Calu3 (cell line): ENCODE measurements at regions not wholly inside any gene's neighbourhood (a gene's known extent, or its start where the extent isn't known, plus 50 kb on each side); places are given as distances from the start of the nearest gene placed in this dataset.
"Not testable (repeated sequence)": the region's sequence is repeated elsewhere in the genome, so short reads cannot be mapped to it uniquely, and the experiment has no call there.

Experiments used
- BruUV-seq: library from RNA; stranded (reverse); fragments of 400-500 nt; replicated peaks from 2 replicates; lab custom pipeline; 2021; lab: Mats Ljungman, UMichigan
- CTCF ChIA-PET: fragments of 300-600 bp; sonication (Branson Sonifier 250); formaldehyde crosslinking; loops from one replicate; lab custom pipeline; 2022; ENCODE audit warnings: antibody characterized with exemption; lab: Charles Lee
- DNase-seq: peaks from one replicate; pipeline ENCODE4 v3.0.0; 2022
- H3K27ac Mint-ChIP-seq: one replicate; pipeline ENCODE4 v1.8.0; 2022; ENCODE audit warnings: mixed read lengths; ENCODE audit not compliant: unreplicated experiment
- H3K27me3 Mint-ChIP-seq: one replicate; pipeline ENCODE4 v1.8.0; 2022; ENCODE audit warnings: mixed read lengths; ENCODE audit not compliant: unreplicated experiment
- H3K36me3 Mint-ChIP-seq: one replicate; pipeline ENCODE4 v1.8.0; 2022; ENCODE audit warnings: mild to moderate bottlenecking, moderate library complexity, mixed read lengths; ENCODE audit not compliant: insufficient read depth, unreplicated experiment
- H3K4me1 Mint-ChIP-seq: one replicate; pipeline ENCODE4 v1.8.0; 2022; ENCODE audit warnings: mild to moderate bottlenecking, low read depth, mixed read lengths; ENCODE audit not compliant: unreplicated experiment
- H3K4me3 Mint-ChIP-seq: one replicate; pipeline ENCODE4 v1.8.0; 2022; ENCODE audit warnings: mild to moderate bottlenecking, low read depth, moderate library complexity, mixed read lengths; ENCODE audit not compliant: unreplicated experiment
- H3K9me3 Mint-ChIP-seq: one replicate; pipeline ENCODE4 v1.8.0; 2022; ENCODE audit warnings: low read depth, mixed read lengths; ENCODE audit not compliant: unreplicated experiment
- CTCF ChIP-seq: fragments of 200-600 bp; IDR thresholded peaks from one replicate; pipeline ENCODE4 v1.8.0; 2022; ENCODE audit warnings: antibody characterized with exemption; ENCODE audit not compliant: unreplicated experiment
- intact Hi-C: fragments of 100-400 bp; cut with micrococcal nuclease; formaldehyde crosslinking; loops from one replicate; pipeline ENCODE4 v1.10.0; 2022; ENCODE audit not compliant: unreplicated experiment

GRCh38 chr3:65126527-65127410 is 439.0 kb upstream of the ADAMTS9 start:
- Mint-ChIP-seq H3K27me3 (no peaks in the 10 kb centered on the region), H3K9me3 (no peaks in the 10 kb centered on the region), H3K4me3 (no peak overlapping the region), H3K27ac (no peak overlapping the region), H3K36me3 (no peaks in the 10 kb centered on the region), H3K4me1 (peaks cover 8% of the 10 kb centered on the region)
- no TSS peak for BruUV-seq
- intact Hi-C loops: loop anchor here (1.0 kb wide), 1 partner anchor 119 kb away; no protein-coding TSS in a partner anchor
- TF ChIP-seq CTCF: no peak
- no peak for DNase-seq
- CTCF ChIA-PET: interaction anchor here (0.6 kb wide), 1 partner anchor 552 kb away, joined by 3 read pairs; no protein-coding TSS in a partner anchor

- CTCF ChIA-PET, H3K36me3 Mint-ChIP-seq, H3K4me1 Mint-ChIP-seq, intact Hi-C loops, BruUV-seq, DNase-seq, H3K27me3 Mint-ChIP-seq, H3K4me3 Mint-ChIP-seq, H3K27ac Mint-ChIP-seq, H3K9me3 Mint-ChIP-seq: not testable (repeated sequence)
Observed at GRCh38 chr3:65120156-65120555, 432.4 kb upstream of the ADAMTS9 start.

- Mint-ChIP-seq H3K4me1 (no peaks in the 10 kb centered on the region), H3K4me3 (no peak overlapping the region), H3K27ac (no peak overlapping the region), H3K36me3 (no peaks in the 10 kb centered on the region), H3K9me3 (peaks cover 5% of the 10 kb centered on the region), H3K27me3 (no peaks in the 10 kb centered on the region)
- no TSS peak for BruUV-seq
- no peak for DNase-seq
- intact Hi-C loops: no loop called here
- CTCF ChIA-PET: no interaction called here
- TF ChIP-seq CTCF: no peak
Observed at GRCh38 chr3:65118912-65119499, 431.2 kb upstream of the ADAMTS9 start.

GRCh38 chr3:65114041-65114440 is 426.2 kb upstream of the ADAMTS9 start:
- Mint-ChIP-seq H3K27ac (no peak overlapping the region), H3K4me3 (no peak overlapping the region), H3K36me3 (no peaks in the 10 kb centered on the region), H3K27me3 (no peaks in the 10 kb centered on the region), H3K9me3 (no peaks in the 10 kb centered on the region), H3K4me1 (no peaks in the 10 kb centered on the region)
- intact Hi-C loops: no loop called here
- CTCF ChIA-PET: no interaction called here
- DNase-seq: no peak
- TF ChIP-seq CTCF: no peak
- no TSS peak for BruUV-seq
